ENCODE measurements at regions not wholly inside any gene's neighbourhood (a gene's known extent, or its start where the extent isn't known, plus 50 kb on each side); places are given as distances from the start of the nearest gene placed in this dataset.

DNA sequence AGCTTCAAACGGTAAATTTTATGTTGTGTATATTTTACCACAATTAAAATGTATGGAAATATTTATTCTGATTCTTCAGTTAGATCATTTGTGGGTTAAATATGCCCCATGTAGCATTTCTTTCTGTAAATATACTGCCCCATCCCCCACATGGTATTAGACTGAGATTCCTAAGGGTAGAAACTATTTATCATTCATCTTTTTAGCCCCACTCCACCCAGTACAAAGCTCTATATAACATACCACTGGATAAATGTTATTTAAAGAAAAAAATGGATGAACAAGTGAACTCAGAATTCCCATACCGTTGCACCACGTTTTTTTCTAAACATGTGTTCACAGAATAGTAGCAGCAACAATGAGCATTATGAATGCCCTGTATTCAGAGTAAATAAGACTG, 234.0 kb upstream of the IRF2BP2 start:
- DNase-seq (ENCODE audit: low read depth, low spot score): no peak
- Histone ChIP-seq H3K4me3 (ENCODE audit: control insufficient read depth in 2 of 3, extremely low read depth in 1 of 3, insufficient read depth in 2 of 3, low read depth in 1 of 3, low read length in 3 of 3) (no peak overlapping the region), H3K36me3 (ENCODE audit: control insufficient read depth in 2 of 2, extremely low read depth in 1 of 2, insufficient read depth in 2 of 2, low read length in 2 of 2) (no peaks in the 10 kb centered on the region), H3K9me3 (ENCODE audit: control insufficient read depth, low read depth, low read length) (no peaks in the 10 kb centered on the region), H3K79me2 (ENCODE audit: control insufficient read depth, insufficient read depth, low read length) (no peaks in the 10 kb centered on the region), H3K4me1 (ENCODE audit: control insufficient read depth, extremely low read depth, insufficient read depth, low read length) (peaks cover under 1% of the 10 kb centered on the region), H3K9me1 (ENCODE audit: control insufficient read depth, extremely low read depth, insufficient read depth, low read length) (no peaks in the 10 kb centered on the region), H2AFZ (ENCODE audit: control insufficient read depth, low read length) (no peak overlapping the region), H3K4me2 (ENCODE audit: control insufficient read depth, extremely low read depth, insufficient read depth, low read depth, low read length) (no peak overlapping the region), H3K27ac (ENCODE audit: control insufficient read depth, insufficient read depth, low read length) (no peak overlapping the region), H4K20me1 (ENCODE audit: control insufficient read depth, extremely low read depth, insufficient read depth, low read length) (no peaks in the 10 kb centered on the region), H3K27me3 (ENCODE audit: control insufficient read depth, extremely low read depth, insufficient read depth, low read length) (no peaks in the 10 kb centered on the region), H3K9ac (ENCODE audit: control insufficient read depth, extremely low read depth, insufficient read depth, low read length) (no peak overlapping the region)
- dilution Hi-C loops (cut with MboI; ENCODE audit: extremely low pct_ligation_motif_present, low sequenced_read_pairs): no loop called here
- TF ChIP-seq EZH2 (IDR thresholded peaks at IDR 0.05; ENCODE audit: low read length) (no peak), CTCF (optimal IDR thresholded peaks at IDR 0.05 in 1 of 3, IDR thresholded peaks at IDR 0.05 in 1 of 3, conservative IDR thresholded peaks at IDR 0.05 in 1 of 3; ENCODE audit: extremely low read depth in 1 of 3, insufficient read depth in 2 of 3, low read length in 3 of 3) (no peak)
- FAIRE-seq: no peak

DNA sequence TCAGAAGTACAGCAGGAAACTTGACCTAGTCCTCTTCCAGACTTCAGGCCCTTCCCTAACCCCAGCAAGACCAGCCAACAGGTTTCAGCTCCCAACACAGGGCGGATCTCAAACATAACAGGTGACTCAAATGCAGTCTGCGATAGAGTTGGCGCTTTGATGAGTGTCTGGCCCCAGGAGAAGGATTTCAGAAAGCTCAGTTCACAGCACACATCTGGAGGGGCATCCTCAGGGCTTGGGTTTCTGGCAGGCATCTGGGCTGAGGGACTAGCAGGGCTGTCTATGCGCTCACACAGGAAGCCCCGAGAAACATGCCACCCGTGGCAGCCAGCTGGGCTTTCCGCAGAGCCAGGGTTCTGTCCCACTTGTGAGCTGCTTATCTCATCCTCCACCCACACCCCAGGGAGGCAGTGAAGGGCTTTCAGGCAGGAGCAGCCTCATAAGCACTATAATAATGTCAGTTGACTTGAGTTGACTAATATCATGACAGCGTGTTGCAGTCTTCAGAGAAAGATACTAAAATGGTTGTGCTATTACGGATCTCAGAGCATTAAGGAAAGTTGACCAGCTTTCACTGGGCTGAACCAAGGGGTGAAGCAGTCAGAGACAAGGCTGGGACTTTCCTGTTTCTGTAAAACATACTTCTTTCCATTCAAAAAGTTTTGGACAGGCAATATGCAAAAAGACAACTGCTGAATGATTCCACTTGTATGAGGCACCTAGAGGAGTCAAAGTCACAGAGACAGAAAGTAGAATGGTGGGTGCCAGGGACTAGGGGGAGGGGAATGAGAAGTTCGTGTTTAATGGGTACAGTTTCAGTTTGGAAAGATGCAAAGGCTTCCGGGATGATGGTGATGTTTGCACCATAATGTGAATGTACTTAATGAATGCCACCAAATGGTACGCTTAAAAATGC, 233.0 kb upstream of the IRF2BP2 start:
- no peak overlapping the region for H3K4me3 ChIP-seq (ENCODE audit: control insufficient read depth in 2 of 3, extremely low read depth in 1 of 3, insufficient read depth in 2 of 3, low read depth in 1 of 3, low read length in 3 of 3)
- no peaks in the 10 kb centered on the region for H4K20me1 ChIP-seq (ENCODE audit: control insufficient read depth, extremely low read depth, insufficient read depth, low read length)
- FAIRE-seq (no peak), DNase-seq (ENCODE audit: low read depth, low spot score) (no peak)
- H3K27me3 ChIP-seq (ENCODE audit: control insufficient read depth, extremely low read depth, insufficient read depth, low read length): no peaks in the 10 kb centered on the region
- no peaks in the 10 kb centered on the region for H3K9me1 ChIP-seq (ENCODE audit: control insufficient read depth, extremely low read depth, insufficient read depth, low read length)
- H2AFZ ChIP-seq (ENCODE audit: control insufficient read depth, low read length): no peak overlapping the region
- no peaks in the 10 kb centered on the region for H3K36me3 ChIP-seq (ENCODE audit: control insufficient read depth in 2 of 2, extremely low read depth in 1 of 2, insufficient read depth in 2 of 2, low read length in 2 of 2)
- H3K4me1 ChIP-seq (ENCODE audit: control insufficient read depth, extremely low read depth, insufficient read depth, low read length): no peaks in the 10 kb centered on the region
- H3K9me3 ChIP-seq (ENCODE audit: control insufficient read depth, low read depth, low read length): no peaks in the 10 kb centered on the region
- no peak overlapping the region for H3K27ac ChIP-seq (ENCODE audit: control insufficient read depth, insufficient read depth, low read length)
- dilution Hi-C loops (cut with MboI; ENCODE audit: extremely low pct_ligation_motif_present, low sequenced_read_pairs): no loop called here
- H3K9ac ChIP-seq (ENCODE audit: control insufficient read depth, extremely low read depth, insufficient read depth, low read length): no peak overlapping the region
- no peak for TF ChIP-seq EZH2 (IDR thresholded peaks at IDR 0.05; ENCODE audit: low read length)
- TF ChIP-seq CTCF (optimal IDR thresholded peaks at IDR 0.05 in 1 of 3, IDR thresholded peaks at IDR 0.05 in 1 of 3, conservative IDR thresholded peaks at IDR 0.05 in 1 of 3; ENCODE audit: extremely low read depth in 1 of 3, insufficient read depth in 2 of 3, low read length in 3 of 3): no peak
- no peaks in the 10 kb centered on the region for H3K79me2 ChIP-seq (ENCODE audit: control insufficient read depth, insufficient read depth, low read length)
- H3K4me2 ChIP-seq (ENCODE audit: control insufficient read depth, extremely low read depth, insufficient read depth, low read depth, low read length): no peak overlapping the region
